NB4 (cell line): ENCODE measurements at regions not wholly inside any gene's neighbourhood (a gene's known extent, or its start where the extent isn't known, plus 50 kb on each side); places are given as distances from the start of the nearest gene placed in this dataset.

Source experiments
- CTCF ChIP-seq: IDR thresholded peaks from one replicate; pipeline ENCODE4 v1.5.1; 2012; ENCODE audit warnings: low read depth, low read length
- MAX ChIP-seq: IDR thresholded peaks from 2 replicates; pipeline ENCODE4 v1.6.1; 2011; ENCODE audit warnings: low read depth, low read length
- MYC ChIP-seq: IDR thresholded peaks from 2 replicates; pipeline ENCODE4 v1.6.1; 2011; ENCODE audit warnings: low read depth, low read length
- POLR2A ChIP-seq: IDR thresholded peaks from 2 replicates; pipeline ENCODE4 v1.6.1; 2011; ENCODE audit warnings: mild to moderate bottlenecking; ENCODE audit not compliant: insufficient read length; ENCODE audit errors: extremely low read depth

- TF ChIP-seq MAX (no peak), MYC (no peak), CTCF (no peak), POLR2A (no peak)
These were observed 55.4 kb upstream of the RNU6-1 start for GRCh38 chr15:67895237-67895636.
